Neural cell (in vitro differentiated cells): ENCODE measurements at regions not wholly inside any gene's neighbourhood (a gene's known extent, or its start where the extent isn't known, plus 50 kb on each side); places are given as distances from the start of the nearest gene placed in this dataset.

ENCODE experiments used
- TAF1 ChIP-seq: IDR thresholded peaks from 2 replicates; pipeline ENCODE4 v1.6.1; 2012; ENCODE audit warnings: low read depth
- TF ChIP-seq, protein P1 (sequence below): fragments of 450-650 bp; IDR thresholded peaks from 2 replicates; pipeline ENCODE4 v1.5.1; 2014; ENCODE audit warnings: antibody characterized with exemption, mild to moderate bottlenecking, moderate library complexity; ENCODE audit not compliant: poor library complexity, severe bottlenecking

DNA sequence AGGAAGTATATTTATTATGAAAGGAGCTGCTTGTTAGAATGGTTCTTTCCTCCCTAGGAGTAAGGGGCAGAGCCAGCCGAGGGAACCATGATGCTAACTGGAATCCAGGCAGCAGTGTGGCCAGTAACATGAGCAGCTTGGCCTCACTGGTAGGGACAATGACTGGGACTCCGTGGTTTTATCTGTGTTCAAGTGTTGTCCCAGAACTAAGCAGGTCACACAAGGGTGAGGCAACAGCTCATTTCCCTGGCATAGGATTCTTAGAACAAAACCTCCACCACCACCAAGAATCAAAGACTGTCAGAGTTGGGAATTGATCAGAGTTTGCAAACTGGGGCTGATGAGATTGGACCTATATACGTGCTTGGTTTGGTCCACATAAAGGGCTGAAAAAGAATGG is 138.9 kb upstream of the COBL start:
- TF ChIP-seq, protein P1, sequence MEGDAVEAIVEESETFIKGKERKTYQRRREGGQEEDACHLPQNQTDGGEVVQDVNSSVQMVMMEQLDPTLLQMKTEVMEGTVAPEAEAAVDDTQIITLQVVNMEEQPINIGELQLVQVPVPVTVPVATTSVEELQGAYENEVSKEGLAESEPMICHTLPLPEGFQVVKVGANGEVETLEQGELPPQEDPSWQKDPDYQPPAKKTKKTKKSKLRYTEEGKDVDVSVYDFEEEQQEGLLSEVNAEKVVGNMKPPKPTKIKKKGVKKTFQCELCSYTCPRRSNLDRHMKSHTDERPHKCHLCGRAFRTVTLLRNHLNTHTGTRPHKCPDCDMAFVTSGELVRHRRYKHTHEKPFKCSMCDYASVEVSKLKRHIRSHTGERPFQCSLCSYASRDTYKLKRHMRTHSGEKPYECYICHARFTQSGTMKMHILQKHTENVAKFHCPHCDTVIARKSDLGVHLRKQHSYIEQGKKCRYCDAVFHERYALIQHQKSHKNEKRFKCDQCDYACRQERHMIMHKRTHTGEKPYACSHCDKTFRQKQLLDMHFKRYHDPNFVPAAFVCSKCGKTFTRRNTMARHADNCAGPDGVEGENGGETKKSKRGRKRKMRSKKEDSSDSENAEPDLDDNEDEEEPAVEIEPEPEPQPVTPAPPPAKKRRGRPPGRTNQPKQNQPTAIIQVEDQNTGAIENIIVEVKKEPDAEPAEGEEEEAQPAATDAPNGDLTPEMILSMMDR: no peak
- TF ChIP-seq TAF1: no peak
